ENCODE measurements at regions not wholly inside any gene's neighbourhood (a gene's known extent, or its start where the extent isn't known, plus 50 kb on each side); places are given as distances from the start of the nearest gene placed in this dataset.

- TF ChIP-seq CTCF (IDR thresholded peaks at IDR 0.05) = no peak
- no peak for TF ChIP-seq GATA3 (IDR thresholded peaks at IDR 0.05; ENCODE audit: borderline replicate concordance)
- no peak for TF ChIP-seq ZSCAN20 (CRISPR knock-in tag; IDR thresholded peaks at IDR 0.05)
- no peak for TF ChIP-seq HOXA7 (CRISPR knock-in tag; IDR thresholded peaks at IDR 0.05)
- no peak for TF ChIP-seq POLR2AphosphoS2 (conservative IDR thresholded peaks at IDR 0.05; ENCODE audit: low read length)
- no peak for TF ChIP-seq EP300 (IDR thresholded peaks at IDR 0.05)
- TF ChIP-seq RCOR1 (IDR thresholded peaks at IDR 0.05; ENCODE audit: low read depth, low read length) = no peak
- TF ChIP-seq MAX (IDR thresholded peaks at IDR 0.05) = no peak
- no peak for TF ChIP-seq REST (IDR thresholded peaks at IDR 0.05)
- TF ChIP-seq CEBPB (IDR thresholded peaks at IDR 0.05) = no peak
- no peak for TF ChIP-seq CHD4 (IDR thresholded peaks at IDR 0.05; ENCODE audit: borderline replicate concordance)
Observed at GRCh38 chr19:32012206-32012605, 333.2 kb upstream of the ZNF507 start.

Measured in A549 (cell line).